IMR-90 (cell line): ENCODE measurements at regions not wholly inside any gene's neighbourhood (a gene's known extent, or its start where the extent isn't known, plus 50 kb on each side); places are given as distances from the start of the nearest gene placed in this dataset.

Experiments used
- ATAC-seq: fragments of 200-7000 bp; cut with Tn5 transposase; 2 replicates; pipeline ENCODE4 v1.9.1; 2020; ENCODE audit warnings: low read depth, mild to moderate bottlenecking, moderate library complexity
- BruUV-seq: library from RNA; stranded (reverse); fragments of 400-500 nt; replicated peaks from 2 replicates; lab custom pipeline; 2021; lab: Mats Ljungman, UMichigan
- CTCF ChIA-PET: fragments of 300-600 bp; formaldehyde crosslinking; extraction: SDS; loops from one replicate; lab custom pipeline; 2021; ENCODE audit warnings: antibody characterized with exemption; lab: Yijun Ruan, JAX
- POLR2A ChIA-PET: fragments of 300-600 bp; sonication (Branson Sonifier 250); formaldehyde crosslinking; loops from one replicate; lab custom pipeline; 2022; ENCODE audit warnings: antibody characterized with exemption; ENCODE audit not compliant: unreplicated experiment; lab: Charles Lee
- DNase-seq: peaks from one replicate; pipeline ENCODE4 v3.0.0; 2013
- H2AFZ ChIP-seq: replicated peaks from 2 replicates; pipeline ENCODE3; 2013; ENCODE audit warnings: low read length, mild to moderate bottlenecking; ENCODE audit not compliant: poor library complexity
- H2AK5ac ChIP-seq: 2 replicates; pipeline ENCODE4 v1.6.1; 2013; ENCODE audit warnings: low read depth, low read length, inconsistent platforms
- H2AK9ac ChIP-seq: replicated peaks from 2 replicates; pipeline ENCODE3; 2013; ENCODE audit warnings: mild to moderate bottlenecking, low read depth, low read length, moderate library complexity; ENCODE audit not compliant: poor library complexity
- H2BK120ac ChIP-seq: 2 replicates; pipeline ENCODE4 v1.6.1; 2013; ENCODE audit warnings: low read depth, low read length, inconsistent platforms
- H2BK15ac ChIP-seq: 3 replicates; pipeline ENCODE4 v1.6.1; 2013; ENCODE audit warnings: low read depth, low read length, inconsistent platforms
- H2BK20ac ChIP-seq: 2 replicates; pipeline ENCODE4 v1.6.1; 2013; ENCODE audit warnings: low read depth, mild to moderate bottlenecking, inconsistent platforms, low read length, moderate library complexity
- H2BK5ac ChIP-seq: 2 replicates; pipeline ENCODE4 v1.6.1; 2013; ENCODE audit warnings: mild to moderate bottlenecking, low read depth, low read length, inconsistent platforms; ENCODE audit not compliant: poor library complexity, severe bottlenecking
- H3K14ac ChIP-seq: replicated peaks from 2 replicates; pipeline ENCODE4 v1.6.1; 2013; ENCODE audit warnings: low read depth, low read length, inconsistent platforms
- H3K18ac ChIP-seq: 2 replicates; pipeline ENCODE4 v1.6.1; 2013; ENCODE audit warnings: low read depth, low read length, control low read depth
- H3K23ac ChIP-seq: 2 replicates; pipeline ENCODE4 v1.6.1; 2013; ENCODE audit warnings: low read depth, low read length, inconsistent platforms
- H3K27ac ChIP-seq: 2 replicates; pipeline ENCODE4 v1.5.1; 2013; ENCODE audit warnings: mild to moderate bottlenecking, control low read depth, low read length; ENCODE audit not compliant: insufficient read depth
- H3K27me3 ChIP-seq: 2 replicates; pipeline ENCODE4 v1.6.1; 2013; ENCODE audit warnings: low read length; ENCODE audit not compliant: control insufficient read depth, insufficient read depth
- H3K36me3 ChIP-seq: 2 replicates; pipeline ENCODE4 v1.6.1; 2013; ENCODE audit warnings: low read length, mixed read lengths; ENCODE audit not compliant: control insufficient read depth, insufficient read depth
- H3K4ac ChIP-seq: 2 replicates; pipeline ENCODE4 v1.6.1; 2013; ENCODE audit warnings: low read depth, low read length, inconsistent platforms
- H3K4me1 ChIP-seq: 2 replicates; pipeline ENCODE4 v1.6.1; 2013; ENCODE audit warnings: low read length, mixed read lengths; ENCODE audit not compliant: control insufficient read depth, insufficient read depth
- H3K4me2 ChIP-seq: 2 replicates; pipeline ENCODE4 v1.6.1; 2013; ENCODE audit warnings: low read depth, mild to moderate bottlenecking, control low read depth, low read length, moderate library complexity
- H3K4me3 ChIP-seq: 2 replicates; pipeline ENCODE4 v1.5.1; 2013; ENCODE audit warnings: low read depth, mild to moderate bottlenecking, control low read depth, low read length, moderate library complexity; ENCODE audit not compliant: insufficient read depth
- H3K56ac ChIP-seq: 2 replicates; pipeline ENCODE4 v1.6.1; 2013; ENCODE audit warnings: low read length, inconsistent platforms; ENCODE audit not compliant: insufficient read depth; ENCODE audit errors: extremely low read depth
- H3K79me1 ChIP-seq, 2 experiments: 2 replicates each; pipeline ENCODE4 v1.6.1; 2013; ENCODE audit warnings: low read length in 2 of 2, inconsistent platforms in 1 of 2, low read depth in 1 of 2
- H3K9ac ChIP-seq: 2 replicates; pipeline ENCODE4 v1.6.1; 2013; ENCODE audit warnings: low read depth, low read length, control low read depth
- H3K9me1 ChIP-seq: 2 replicates; pipeline ENCODE4 v1.6.1; 2013; ENCODE audit warnings: low read length, inconsistent platforms; ENCODE audit not compliant: insufficient read depth
- H3K9me3 ChIP-seq: 2 replicates; pipeline ENCODE4 v1.6.1; 2013; ENCODE audit warnings: low read length; ENCODE audit not compliant: control insufficient read depth, insufficient read depth
- H4K20me1 ChIP-seq: 2 replicates; pipeline ENCODE4 v1.6.1; 2013; ENCODE audit warnings: low read length, inconsistent platforms; ENCODE audit not compliant: insufficient read depth
- H4K5ac ChIP-seq: 2 replicates; pipeline ENCODE4 v1.6.1; 2013; ENCODE audit warnings: mild to moderate bottlenecking, low read depth, low read length, control low read depth
- H4K8ac ChIP-seq, 2 experiments: 2 replicates each; pipeline ENCODE4 v1.6.1; 2013; ENCODE audit warnings: low read depth in 2 of 2, low read length in 2 of 2, control low read depth in 1 of 2, inconsistent platforms in 1 of 2
- H4K91ac ChIP-seq: 2 replicates; pipeline ENCODE4 v1.6.1; 2013; ENCODE audit warnings: low read depth, low read length, inconsistent platforms; ENCODE audit not compliant: insufficient read depth
- BHLHE40 ChIP-seq: fragments of 150-350 bp; IDR thresholded peaks from 2 replicates; pipeline ENCODE4 v1.6.1; 2016; ENCODE audit warnings: mild to moderate bottlenecking, low read depth, low read length
- CEBPB ChIP-seq: IDR thresholded peaks from 2 replicates; pipeline ENCODE4 v1.6.1; 2012; ENCODE audit warnings: low read depth, low read length, improper control_type of control experiment
- CHD1 ChIP-seq: IDR thresholded peaks from 2 replicates; pipeline ENCODE4 v1.6.1; 2012; ENCODE audit warnings: low read depth, low read length, improper control_type of control experiment
- FOS ChIP-seq: fragments of 150-350 bp; IDR thresholded peaks from 2 replicates; pipeline ENCODE4 v1.6.1; 2016; ENCODE audit warnings: low read depth, low read length
- MAFK ChIP-seq: IDR thresholded peaks from 2 replicates; pipeline ENCODE4 v1.6.1; 2012; ENCODE audit warnings: low read depth, low read length, improper control_type of control experiment
- MAZ ChIP-seq: IDR thresholded peaks from 2 replicates; pipeline ENCODE4 v1.6.1; 2012; ENCODE audit warnings: low read depth, mild to moderate bottlenecking, low read length, improper control_type of control experiment, moderate library complexity, borderline replicate concordance
- MXI1 ChIP-seq: IDR thresholded peaks from 2 replicates; pipeline ENCODE4 v1.6.1; 2012; ENCODE audit warnings: low read depth, mild to moderate bottlenecking, low read length, moderate library complexity, borderline replicate concordance
- NFE2L2 ChIP-seq: fragments of 150-350 bp; IDR thresholded peaks from 2 replicates; pipeline ENCODE4 v1.6.1; 2016; ENCODE audit warnings: low read depth, mild to moderate bottlenecking, low read length
- POLR2A ChIP-seq: IDR thresholded peaks from 2 replicates; pipeline ENCODE4 v1.6.1; 2012; ENCODE audit warnings: mild to moderate bottlenecking, low read depth, low read length
- RAD21 ChIP-seq: IDR thresholded peaks from 2 replicates; pipeline ENCODE4 v1.6.1; 2012; ENCODE audit warnings: low read length, improper control_type of control experiment
- RCOR1 ChIP-seq: IDR thresholded peaks from 2 replicates; pipeline ENCODE4 v1.6.1; 2012; ENCODE audit warnings: mild to moderate bottlenecking, low read length, improper control_type of control experiment; ENCODE audit not compliant: insufficient replicate concordance
- RFX5 ChIP-seq: IDR thresholded peaks from 2 replicates; pipeline ENCODE4 v1.8.0; 2012; ENCODE audit warnings: low read depth, mild to moderate bottlenecking, low read length, moderate library complexity
- SMC3 ChIP-seq: fragments of 150-350 bp; IDR thresholded peaks from 2 replicates; pipeline ENCODE4 v1.6.1; 2016; ENCODE audit warnings: low read depth, mild to moderate bottlenecking, antibody characterized with exemption, low read length, moderate library complexity
- WGBS, 2 experiments: methylation state at CpG; one replicate each; pipeline versions ENCODE4 v1.1.5 to v1.1.7; 2013; ENCODE audit warnings: missing lambda C conversion rate in 2 of 2; ENCODE audit not compliant: insufficient read length in 1 of 2; ENCODE audit errors: extremely low coverage in 2 of 2; 5-methylcytosine and 5-hydroxymethylcytosine counted together
- dilution Hi-C: fragments of 300-500 bp; cut with HindIII; formaldehyde crosslinking; loops from one replicate; pipeline ENCODE4 v1.14.3; 2018; ENCODE audit warnings: low sequenced_read_pairs; ENCODE audit not compliant: unreplicated experiment
- in situ Hi-C: fragments of 300-500 bp; cut with MboI; formaldehyde crosslinking; loops from 3 replicates; pipeline ENCODE4 v1.14.3; 2019; ENCODE audit warnings: low sequenced_read_pairs, inconsistent platforms, mixed read lengths
- intact Hi-C: fragments of 100-400 bp; cut with micrococcal nuclease; formaldehyde crosslinking; loops from 2 replicates; pipeline ENCODE4 v1.10.0; 2022
- TF ChIP-seq, protein P1 (sequence below): conservative IDR thresholded peaks from 2 replicates; pipeline ENCODE4 v1.5.1; 2012; ENCODE audit warnings: mild to moderate bottlenecking, low read depth, low read length, improper control_type of control experiment
- TF ChIP-seq, protein P2 (sequence below): fragments of 150-350 bp; IDR thresholded peaks from 2 replicates; pipeline ENCODE4 v1.6.1; 2017; ENCODE audit warnings: mild to moderate bottlenecking, antibody characterized with exemption, low read length, low read depth
- TF ChIP-seq, protein P3 (sequence below): fragments of 150-350 bp; IDR thresholded peaks from 2 replicates; pipeline ENCODE4 v1.6.1; 2016; ENCODE audit warnings: low read depth, mild to moderate bottlenecking, low read length, moderate library complexity, borderline replicate concordance

DNA sequence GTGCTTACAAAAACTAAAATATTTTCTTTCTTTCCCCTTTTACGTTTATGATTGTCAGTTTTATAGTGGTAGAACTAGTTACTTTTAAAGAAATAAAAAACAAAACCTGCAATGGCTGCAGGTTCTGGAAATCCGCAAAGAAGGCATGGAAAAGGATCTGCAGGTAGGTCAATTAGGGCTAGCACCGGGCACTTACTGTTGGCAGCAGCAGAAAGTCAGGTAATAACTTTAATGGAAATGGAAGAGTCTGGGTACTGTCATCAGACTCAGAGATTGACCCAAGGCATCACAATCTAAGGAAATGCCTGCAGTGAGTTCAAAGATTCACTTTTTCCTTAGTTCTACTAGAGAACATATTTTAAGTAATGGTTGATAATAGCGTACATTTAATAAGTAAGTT, 1136.3 kb upstream of the B3GALT2 start:
- Histone ChIP-seq H3K9ac (no peak overlapping the region), H3K9me3 (no peaks in the 10 kb centered on the region), H3K14ac (no peak overlapping the region), H3K4ac (no peak overlapping the region), H3K27me3 (no peaks in the 10 kb centered on the region), H3K4me1 (no peaks in the 10 kb centered on the region), H2BK5ac (no peak overlapping the region), H3K18ac (no peak overlapping the region), H4K8ac (no peak overlapping the region), H3K27ac (no peak overlapping the region), H3K23ac (no peak overlapping the region), H2BK15ac (no peak overlapping the region), H3K9me1 (no peaks in the 10 kb centered on the region), H3K79me1 (no peaks in the 10 kb centered on the region), H2AK9ac (no peak overlapping the region), H4K91ac (no peak overlapping the region), H2BK120ac (no peak overlapping the region), H2AFZ (no peak overlapping the region), H3K36me3 (no peaks in the 10 kb centered on the region), H3K56ac (no peak overlapping the region), H4K5ac (no peak overlapping the region), H3K4me3 (no peak overlapping the region), H2BK20ac (no peak overlapping the region), H3K4me2 (no peak overlapping the region), H4K20me1 (no peaks in the 10 kb centered on the region), H2AK5ac (no peak overlapping the region)
- intact Hi-C loops (no loop called here), in situ Hi-C loops (no loop called here), dilution Hi-C loops (no loop called here)
- no peak for DNase-seq
- BruUV-seq: no TSS peak
- CTCF ChIA-PET: interaction anchor here (0.6 kb wide), 1 partner anchor 27 kb away, joined by 3 read pairs; no protein-coding TSS in a partner anchor
- no peak for ATAC-seq
- POLR2A ChIA-PET: no interaction called here
- WGBS, 2 experiments: no CpG with 5 or more reads among the region's 4 CpGs
- TF ChIP-seq MXI1 (no peak), CHD1 (no peak), RAD21 (no peak), MAFK (no peak), SMC3 (no peak), POLR2A (no peak), RFX5 (no peak), RCOR1 (no peak), NFE2L2 (no peak), BHLHE40 (no peak), FOS (no peak), CEBPB (no peak), MAZ (no peak)
- TF ChIP-seq, protein P1, sequence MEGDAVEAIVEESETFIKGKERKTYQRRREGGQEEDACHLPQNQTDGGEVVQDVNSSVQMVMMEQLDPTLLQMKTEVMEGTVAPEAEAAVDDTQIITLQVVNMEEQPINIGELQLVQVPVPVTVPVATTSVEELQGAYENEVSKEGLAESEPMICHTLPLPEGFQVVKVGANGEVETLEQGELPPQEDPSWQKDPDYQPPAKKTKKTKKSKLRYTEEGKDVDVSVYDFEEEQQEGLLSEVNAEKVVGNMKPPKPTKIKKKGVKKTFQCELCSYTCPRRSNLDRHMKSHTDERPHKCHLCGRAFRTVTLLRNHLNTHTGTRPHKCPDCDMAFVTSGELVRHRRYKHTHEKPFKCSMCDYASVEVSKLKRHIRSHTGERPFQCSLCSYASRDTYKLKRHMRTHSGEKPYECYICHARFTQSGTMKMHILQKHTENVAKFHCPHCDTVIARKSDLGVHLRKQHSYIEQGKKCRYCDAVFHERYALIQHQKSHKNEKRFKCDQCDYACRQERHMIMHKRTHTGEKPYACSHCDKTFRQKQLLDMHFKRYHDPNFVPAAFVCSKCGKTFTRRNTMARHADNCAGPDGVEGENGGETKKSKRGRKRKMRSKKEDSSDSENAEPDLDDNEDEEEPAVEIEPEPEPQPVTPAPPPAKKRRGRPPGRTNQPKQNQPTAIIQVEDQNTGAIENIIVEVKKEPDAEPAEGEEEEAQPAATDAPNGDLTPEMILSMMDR: no peak
- TF ChIP-seq, protein P2, sequence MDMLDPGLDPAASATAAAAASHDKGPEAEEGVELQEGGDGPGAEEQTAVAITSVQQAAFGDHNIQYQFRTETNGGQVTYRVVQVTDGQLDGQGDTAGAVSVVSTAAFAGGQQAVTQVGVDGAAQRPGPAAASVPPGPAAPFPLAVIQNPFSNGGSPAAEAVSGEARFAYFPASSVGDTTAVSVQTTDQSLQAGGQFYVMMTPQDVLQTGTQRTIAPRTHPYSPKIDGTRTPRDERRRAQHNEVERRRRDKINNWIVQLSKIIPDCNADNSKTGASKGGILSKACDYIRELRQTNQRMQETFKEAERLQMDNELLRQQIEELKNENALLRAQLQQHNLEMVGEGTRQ: no peak
- TF ChIP-seq, protein P3, sequence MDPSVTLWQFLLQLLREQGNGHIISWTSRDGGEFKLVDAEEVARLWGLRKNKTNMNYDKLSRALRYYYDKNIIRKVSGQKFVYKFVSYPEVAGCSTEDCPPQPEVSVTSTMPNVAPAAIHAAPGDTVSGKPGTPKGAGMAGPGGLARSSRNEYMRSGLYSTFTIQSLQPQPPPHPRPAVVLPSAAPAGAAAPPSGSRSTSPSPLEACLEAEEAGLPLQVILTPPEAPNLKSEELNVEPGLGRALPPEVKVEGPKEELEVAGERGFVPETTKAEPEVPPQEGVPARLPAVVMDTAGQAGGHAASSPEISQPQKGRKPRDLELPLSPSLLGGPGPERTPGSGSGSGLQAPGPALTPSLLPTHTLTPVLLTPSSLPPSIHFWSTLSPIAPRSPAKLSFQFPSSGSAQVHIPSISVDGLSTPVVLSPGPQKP: no peak
